Fibroblast of lung (primary cell): ENCODE measurements at regions not wholly inside any gene's neighbourhood (a gene's known extent, or its start where the extent isn't known, plus 50 kb on each side); places are given as distances from the start of the nearest gene placed in this dataset.
A peak's percentile ranks its signal among the peaks of the same experiment; 100 is the strongest.

Source experiments
- DNase-seq, 2 donors: peaks; one replicate each; pipeline versions ENCODE4 v3.0.0 to v3.0.0-alpha.2; 2010; ENCODE audit warnings: low read depth in 2 of 2
- H2AFZ ChIP-seq: 2 replicates; pipeline ENCODE4 v1.5.1; 2012; ENCODE audit warnings: low read length, control low read depth, inconsistent platforms
- H3K27ac ChIP-seq: 2 replicates; pipeline ENCODE4 v1.5.1; 2011; ENCODE audit warnings: low read length, control low read depth; ENCODE audit not compliant: insufficient read depth
- H3K27me3 ChIP-seq: 2 replicates; pipeline ENCODE4 v1.5.1; 2011; ENCODE audit warnings: mild to moderate bottlenecking, low read length; ENCODE audit not compliant: control insufficient read depth, insufficient read depth
- H3K36me3 ChIP-seq: 2 replicates; pipeline ENCODE4 v1.5.1; 2011; ENCODE audit warnings: low read length; ENCODE audit not compliant: control insufficient read depth, insufficient read depth
- H3K4me1 ChIP-seq: 2 replicates; pipeline ENCODE4 v1.5.1; 2011; ENCODE audit warnings: low read length; ENCODE audit not compliant: control insufficient read depth, insufficient read depth; ENCODE audit errors: extremely low read depth
- H3K4me2 ChIP-seq: 2 replicates; pipeline ENCODE4 v1.5.1; 2011; ENCODE audit warnings: low read length, control low read depth; ENCODE audit not compliant: insufficient read depth; ENCODE audit errors: extremely low read depth
- H3K4me3 ChIP-seq, 4 experiments: fragments of 200-600 bp in 1 of 4; sonication (generic) in 1 of 4; replicated peaks in 1 of 4; 2 replicates each; pipeline ENCODE4 v1.5.1; 2011 to 2016; ENCODE audit warnings: low read length in 4 of 4, low read depth in 3 of 4, mild to moderate bottlenecking in 3 of 4, control low read depth in 2 of 4, inconsistent platforms in 1 of 4, mixed read lengths in 1 of 4; ENCODE audit not compliant: insufficient read depth in 1 of 4; ENCODE audit errors: control extremely low read depth in 1 of 4
- H3K79me2 ChIP-seq: 2 replicates; pipeline ENCODE4 v1.5.1; 2012; ENCODE audit warnings: mild to moderate bottlenecking, low read length, inconsistent platforms; ENCODE audit not compliant: control insufficient read depth, insufficient read depth
- H3K9ac ChIP-seq: 2 replicates; pipeline ENCODE4 v1.5.1; 2011; ENCODE audit warnings: mild to moderate bottlenecking, low read length, control low read depth; ENCODE audit not compliant: insufficient read depth
- H3K9me3 ChIP-seq: 2 replicates; pipeline ENCODE4 v1.5.1; 2012; ENCODE audit warnings: low read depth, low read length; ENCODE audit not compliant: control insufficient read depth, insufficient read depth
- H4K20me1 ChIP-seq: 2 replicates; pipeline ENCODE4 v1.5.1; 2011; ENCODE audit warnings: low read length; ENCODE audit not compliant: control insufficient read depth, insufficient read depth; ENCODE audit errors: extremely low read depth
- CTCF ChIP-seq, 2 donors: IDR thresholded peaks in 1 of 2; conservative IDR thresholded peaks in 1 of 2; 1 replicate in 1 of 2; 2 replicates in 1 of 2; pipeline ENCODE4 v1.5.1; 2011 to 2012; ENCODE audit warnings: low read length in 2 of 2, control low read depth in 1 of 2, inconsistent platforms in 1 of 2, low read depth in 1 of 2, mild to moderate bottlenecking in 1 of 2
- EZH2 ChIP-seq: IDR thresholded peaks from 2 replicates; pipeline ENCODE4 v1.5.1; 2012; ENCODE audit warnings: low read length, control low read depth, mild to moderate bottlenecking; ENCODE audit errors: missing control alignments

- Histone ChIP-seq H3K4me1 (no peaks in the 10 kb centered on the region), H3K4me2 (no peak overlapping the region), H3K9ac (no peak overlapping the region), H3K79me2 (no peaks in the 10 kb centered on the region), H4K20me1 (no peaks in the 10 kb centered on the region), H3K36me3 (no peaks in the 10 kb centered on the region), H3K27me3 (no peaks in the 10 kb centered on the region), H3K27ac (no peak overlapping the region), H3K9me3 (no peaks in the 10 kb centered on the region), H3K4me3 (no peak overlapping the region), H2AFZ (no peak overlapping the region)
- no peak for TF ChIP-seq EZH2
- TF ChIP-seq CTCF (conservative IDR thresholded peaks at IDR 0.05 in 1 of 2, IDR thresholded peaks at IDR 0.05 in 1 of 2; ENCODE audit: low read depth in 1 of 2, low read length in 2 of 2), result no peak
- no peak for DNase-seq
Measured at GRCh38 chr5:90285581-90285980, 124.0 kb downstream of the CETN3 start.

GRCh38 chr5:90284375-90284774 is 125.2 kb downstream of the CETN3 start:
- H3K27ac ChIP-seq, result no peak overlapping the region

GRCh38 chr5:90279091-90279490 is 130.5 kb downstream of the CETN3 start:
- DNase-seq, result peak in 1 of 2 donors; percentile 62
- no peaks in the 10 kb centered on the region for H4K20me1 ChIP-seq
- H3K27ac ChIP-seq, result no peak overlapping the region
- no peak overlapping the region for H2AFZ ChIP-seq
- H3K9ac ChIP-seq, result no peak overlapping the region
- H3K79me2 ChIP-seq, result no peaks in the 10 kb centered on the region
- no peaks in the 10 kb centered on the region for H3K4me1 ChIP-seq
- no peaks in the 10 kb centered on the region for H3K9me3 ChIP-seq
- H3K27me3 ChIP-seq, result no peaks in the 10 kb centered on the region
- no peaks in the 10 kb centered on the region for H3K36me3 ChIP-seq
- no peak overlapping the region for H3K4me2 ChIP-seq
- TF ChIP-seq EZH2, result no peak
- TF ChIP-seq CTCF (conservative IDR thresholded peaks at IDR 0.05 in 1 of 2, IDR thresholded peaks at IDR 0.05 in 1 of 2; ENCODE audit: low read depth in 1 of 2, low read length in 2 of 2), result no peak
- no peak overlapping the region for H3K4me3 ChIP-seq

More at GRCh38 chr5:90284375-90284774, 125.2 kb downstream of the CETN3 start:
- Histone ChIP-seq H2AFZ (no peak overlapping the region), H3K79me2 (no peaks in the 10 kb centered on the region), H3K36me3 (no peaks in the 10 kb centered on the region), H4K20me1 (no peaks in the 10 kb centered on the region), H3K4me2 (no peak overlapping the region), H3K4me3 (no peak overlapping the region), H3K9me3 (no peaks in the 10 kb centered on the region), H3K9ac (no peak overlapping the region), H3K4me1 (no peaks in the 10 kb centered on the region), H3K27me3 (no peaks in the 10 kb centered on the region)
- TF ChIP-seq CTCF (conservative IDR thresholded peaks at IDR 0.05 in 1 of 2, IDR thresholded peaks at IDR 0.05 in 1 of 2; ENCODE audit: low read depth in 1 of 2, low read length in 2 of 2), result no peak
- TF ChIP-seq EZH2, result no peak
- no peak for DNase-seq
